ENCODE measurements at regions not wholly inside any gene's neighbourhood (a gene's known extent, or its start where the extent isn't known, plus 50 kb on each side); places are given as distances from the start of the nearest gene placed in this dataset.

GRCh38 chr5:27402828-27403227, 364.4 kb upstream of the CDH9 start:
- Histone ChIP-seq H3K79me1 (ENCODE audit: low read depth, low read length) (no peaks in the 10 kb centered on the region), H3K27me3 (replicated peaks in 1 of 4; ENCODE audit: control insufficient read depth in 3 of 4, extremely low read depth in 1 of 4, insufficient read depth in 3 of 4, low read length in 3 of 4) (no peaks in the 10 kb centered on the region), H3K4me2 (ENCODE audit: insufficient read depth in 1 of 2, low read depth in 2 of 2, low read length in 2 of 2) (no peak overlapping the region), H3K23me2 (ENCODE audit: low read depth, low read length) (no peaks in the 10 kb centered on the region), H3K23ac (ENCODE audit: insufficient read length) (no peak overlapping the region), H2BK12ac (ENCODE audit: low read depth, low read length) (no peak overlapping the region), H3K36me3 (ENCODE audit: control insufficient read depth in 2 of 4, insufficient read depth in 4 of 4, low read length in 3 of 4) (no peaks in the 10 kb centered on the region), H3K4ac (replicated peaks; ENCODE audit: insufficient read length, low read depth, low read length) (no peak overlapping the region), H2BK5ac (ENCODE audit: low read depth, low read length) (no peak overlapping the region), H3K18ac (ENCODE audit: extremely low read depth, low read length) (no peak overlapping the region), H4K20me1 (replicated peaks in 1 of 2; ENCODE audit: control insufficient read depth in 1 of 2, insufficient read depth in 2 of 2, low read length in 2 of 2) (no peaks in the 10 kb centered on the region), H2BK120ac (replicated peaks; ENCODE audit: low read depth, low read length) (no peak overlapping the region), H3K4me3 (ENCODE audit: extremely low read depth in 1 of 4, insufficient read depth in 2 of 4, low read depth in 3 of 4, low read length in 4 of 4) (no peak overlapping the region), H3K56ac (replicated peaks; ENCODE audit: insufficient read length, low read depth, low read length) (no peak overlapping the region), H3K27ac (ENCODE audit: low read depth, low read length) (no peak overlapping the region), H2AK5ac (ENCODE audit: low read depth, low read length) (no peak overlapping the region), H3K4me1 (replicated peaks in 1 of 4; ENCODE audit: control insufficient read depth in 3 of 4, insufficient read depth in 4 of 4, low read length in 3 of 4) (no peaks in the 10 kb centered on the region), H2BK15ac (ENCODE audit: low read length) (no peak overlapping the region), H4K8ac (ENCODE audit: extremely low read depth, insufficient read depth, low read length) (no peak overlapping the region), H3K9ac (replicated peaks in 1 of 4; ENCODE audit: extremely low read depth in 1 of 4, low read depth in 3 of 4, low read length in 3 of 4) (no peak overlapping the region), H2AFZ (ENCODE audit: low read length) (no peak overlapping the region; the same call in 1 of the 2 replicates), H3K79me2 (ENCODE audit: control insufficient read depth in 1 of 2, insufficient read depth in 2 of 2, low read length in 2 of 2) (no peaks in the 10 kb centered on the region), H4K91ac (replicated peaks; ENCODE audit: insufficient read length, low read length) (no peak overlapping the region), H4K5ac (ENCODE audit: insufficient read length, low read depth, low read length) (no peak overlapping the region), H2BK20ac (ENCODE audit: low read length) (no peak overlapping the region), H3K14ac (ENCODE audit: insufficient read length) (no peak overlapping the region), H3K9me3 (ENCODE audit: insufficient read depth in 2 of 2, low read depth in 1 of 2, low read length in 1 of 2) (no peaks in the 10 kb centered on the region)
- FAIRE-seq (no peak), DNase-seq (ENCODE audit: low read depth in 1 of 2, low spot score in 2 of 2) (no peak)
- TF ChIP-seq SRF (IDR thresholded peaks at IDR 0.05; ENCODE audit: low read depth, low read length) (no peak), CHD2 (IDR thresholded peaks at IDR 0.05; ENCODE audit: low read length) (no peak), JUN (IDR thresholded peaks at IDR 0.05; ENCODE audit: low read depth, low read length) (no peak), CEBPB (IDR thresholded peaks at IDR 0.05; ENCODE audit: low read depth, low read length) (no peak), KDM5A (IDR thresholded peaks at IDR 0.05; ENCODE audit: low read length) (no peak), TAF7 (optimal IDR thresholded peaks at IDR 0.05; ENCODE audit: borderline replicate concordance, low read depth, low read length) (no peak), RAD21 (IDR thresholded peaks at IDR 0.05 in 1 of 2, conservative IDR thresholded peaks at IDR 0.05 in 1 of 2; ENCODE audit: low read depth in 2 of 2, low read length in 2 of 2) (no peak), ATF2 (IDR thresholded peaks at IDR 0.05; ENCODE audit: low read length) (no peak), BRCA1 (IDR thresholded peaks at IDR 0.05; ENCODE audit: low read depth, low read length) (no peak), NANOG (IDR thresholded peaks at IDR 0.05; ENCODE audit: insufficient read depth, low read depth, low read length, poor library complexity, severe bottlenecking) (no peak), TCF12 (IDR thresholded peaks at IDR 0.05; ENCODE audit: low read depth, low read length) (no peak)
- ChIA-PET CTCF (ENCODE audit: partially characterized antibody) (no interaction called here), POLR2A (ENCODE audit: partially characterized antibody) (no interaction called here)
- 91% methylated on average over 3 of the region's 3 CpGs; no CpG with 5 or more reads in 1 of the 2 experiments for WGBS, 2 experiments (ENCODE audit: extremely low coverage in 1 of 2, insufficient coverage in 1 of 2, insufficient read length in 1 of 2, insufficient replicate concordance in 2 of 2, low coverage in 1 of 2, low lambda C conversion rate in 2 of 2, missing lambda C conversion rate in 1 of 2)

All from H1 (cell line).